Activated CD4-positive, alpha-beta T cell treated with anti-CD3 and anti-CD28 coated beads, Interleukin-2, Interleukin-4, amounts not matched to agents 100 ng/mL and 50 ng/mL, durations not matched to agents 16 hours and 8 hours (primary cell): ENCODE measurements at regions not wholly inside any gene's neighbourhood (a gene's known extent, or its start where the extent isn't known, plus 50 kb on each side); places are given as distances from the start of the nearest gene placed in this dataset.

Experiments used
- DNase-seq: peaks from one replicate; pipeline ENCODE4 v3.0.0-alpha.2; 2020; ENCODE audit warnings: low spot score

GRCh38 chr5:159864885-159865691 lies 51.2 kb upstream of the ADRA1B start:
- peak; percentile 1 for DNase-seq

DNA sequence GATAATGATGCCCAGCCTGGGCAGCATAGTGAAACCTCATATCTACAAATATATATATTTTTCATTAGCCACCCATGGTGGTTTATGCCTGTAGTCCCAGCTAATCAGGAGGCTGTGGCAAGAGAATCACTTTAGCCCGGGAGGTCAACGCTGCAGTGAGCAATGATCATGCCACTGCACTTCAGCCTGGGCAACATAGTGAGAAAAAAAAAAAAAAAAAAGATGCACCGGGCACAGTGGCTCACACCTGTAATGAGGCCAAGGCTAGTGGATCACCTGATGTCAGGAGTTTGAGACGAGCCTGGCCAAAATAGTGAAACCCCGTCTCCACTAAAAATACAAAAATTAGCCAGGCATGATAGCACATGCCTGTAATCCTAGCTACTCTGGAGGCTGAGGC lies 50.2 kb upstream of the ADRA1B start:
- no peak for DNase-seq
